ENCODE measurements at regions not wholly inside any gene's neighbourhood (a gene's known extent, or its start where the extent isn't known, plus 50 kb on each side); places are given as distances from the start of the nearest gene placed in this dataset.

GRCh38 chr12:76276499-76277151 lies 71.6 kb downstream of the BBS10 start:
- Histone ChIP-seq H3K9me1 (ENCODE audit: control insufficient read depth, extremely low read depth, insufficient read depth, low read length) (no peaks in the 10 kb centered on the region), H4K20me1 (ENCODE audit: control insufficient read depth, extremely low read depth, insufficient read depth, low read length) (no peaks in the 10 kb centered on the region), H3K79me2 (ENCODE audit: control insufficient read depth, insufficient read depth, low read length) (peaks cover 16% of the 10 kb centered on the region), H3K4me1 (ENCODE audit: control insufficient read depth, extremely low read depth, insufficient read depth, low read length) (peaks cover 30% of the 10 kb centered on the region), H2AFZ (ENCODE audit: control insufficient read depth, low read length) (no peak overlapping the region), H3K9me3 (ENCODE audit: control insufficient read depth, low read depth, low read length) (no peaks in the 10 kb centered on the region), H3K36me3 (ENCODE audit: control insufficient read depth in 2 of 2, extremely low read depth in 1 of 2, insufficient read depth in 2 of 2, low read length in 2 of 2) (peaks cover 3 to 11% of the 10 kb centered on the region in 2 experiments), H3K27ac (ENCODE audit: control insufficient read depth, insufficient read depth, low read length) (no peak overlapping the region), H3K27me3 (ENCODE audit: control insufficient read depth, extremely low read depth, insufficient read depth, low read length) (no peaks in the 10 kb centered on the region), H3K9ac (ENCODE audit: control insufficient read depth, extremely low read depth, insufficient read depth, low read length) (no peak overlapping the region), H3K4me2 (ENCODE audit: control insufficient read depth, extremely low read depth, insufficient read depth, low read depth, low read length) (no peak overlapping the region), H3K4me3 (ENCODE audit: control insufficient read depth in 2 of 3, extremely low read depth in 1 of 3, insufficient read depth in 2 of 3, low read depth in 1 of 3, low read length in 3 of 3) (no peak overlapping the region)
- no peak for TF ChIP-seq EZH2 (IDR thresholded peaks at IDR 0.05; ENCODE audit: low read length)
- TF ChIP-seq, protein P1, sequence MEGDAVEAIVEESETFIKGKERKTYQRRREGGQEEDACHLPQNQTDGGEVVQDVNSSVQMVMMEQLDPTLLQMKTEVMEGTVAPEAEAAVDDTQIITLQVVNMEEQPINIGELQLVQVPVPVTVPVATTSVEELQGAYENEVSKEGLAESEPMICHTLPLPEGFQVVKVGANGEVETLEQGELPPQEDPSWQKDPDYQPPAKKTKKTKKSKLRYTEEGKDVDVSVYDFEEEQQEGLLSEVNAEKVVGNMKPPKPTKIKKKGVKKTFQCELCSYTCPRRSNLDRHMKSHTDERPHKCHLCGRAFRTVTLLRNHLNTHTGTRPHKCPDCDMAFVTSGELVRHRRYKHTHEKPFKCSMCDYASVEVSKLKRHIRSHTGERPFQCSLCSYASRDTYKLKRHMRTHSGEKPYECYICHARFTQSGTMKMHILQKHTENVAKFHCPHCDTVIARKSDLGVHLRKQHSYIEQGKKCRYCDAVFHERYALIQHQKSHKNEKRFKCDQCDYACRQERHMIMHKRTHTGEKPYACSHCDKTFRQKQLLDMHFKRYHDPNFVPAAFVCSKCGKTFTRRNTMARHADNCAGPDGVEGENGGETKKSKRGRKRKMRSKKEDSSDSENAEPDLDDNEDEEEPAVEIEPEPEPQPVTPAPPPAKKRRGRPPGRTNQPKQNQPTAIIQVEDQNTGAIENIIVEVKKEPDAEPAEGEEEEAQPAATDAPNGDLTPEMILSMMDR (optimal IDR thresholded peaks at IDR 0.05 in 1 of 3, IDR thresholded peaks at IDR 0.05 in 1 of 3, conservative IDR thresholded peaks at IDR 0.05 in 1 of 3; ENCODE audit: extremely low read depth in 1 of 3, insufficient read depth in 2 of 3, low read length in 3 of 3) = no peak
- dilution Hi-C loops (cut with MboI; ENCODE audit: extremely low pct_ligation_motif_present, low sequenced_read_pairs) = no loop called here
- no peak for FAIRE-seq
- DNase-seq (ENCODE audit: low read depth, low spot score) = no peak

DNA sequence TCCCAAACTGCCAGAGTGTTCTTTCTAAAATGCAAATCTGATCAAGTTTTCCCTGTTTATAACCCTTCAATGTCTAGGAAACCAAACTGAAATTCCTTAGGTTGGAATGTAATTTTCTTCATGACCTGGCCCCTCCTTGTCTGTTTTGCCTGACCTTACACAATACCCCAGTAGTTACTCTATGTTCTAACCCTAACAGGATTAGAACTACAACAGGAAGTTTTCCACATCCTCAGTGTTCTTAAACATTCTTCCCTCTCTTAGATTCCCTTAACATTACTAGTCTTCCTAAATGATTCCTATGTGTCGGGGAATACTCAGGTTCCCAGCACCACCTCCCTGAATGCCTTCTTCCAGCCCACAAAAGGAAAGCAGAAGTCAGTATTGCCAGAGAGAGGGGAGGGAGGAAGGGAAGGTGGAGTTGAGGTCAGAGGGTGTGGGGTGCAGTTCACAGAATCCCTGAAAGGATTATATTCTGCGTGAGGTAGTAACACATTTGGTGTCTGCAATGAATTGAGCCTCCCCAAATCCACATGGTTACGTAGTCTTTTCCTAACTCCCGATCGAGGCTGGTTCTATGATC lies 72.6 kb downstream of the BBS10 start:
- Histone ChIP-seq H2AFZ (ENCODE audit: control insufficient read depth, low read length) (no peak overlapping the region), H3K9ac (ENCODE audit: control insufficient read depth, extremely low read depth, insufficient read depth, low read length) (no peak overlapping the region), H3K9me3 (ENCODE audit: control insufficient read depth, low read depth, low read length) (no peaks in the 10 kb centered on the region), H3K4me1 (ENCODE audit: control insufficient read depth, extremely low read depth, insufficient read depth, low read length) (peaks cover 30% of the 10 kb centered on the region), H3K27ac (ENCODE audit: control insufficient read depth, insufficient read depth, low read length) (no peak overlapping the region), H3K9me1 (ENCODE audit: control insufficient read depth, extremely low read depth, insufficient read depth, low read length) (no peaks in the 10 kb centered on the region), H3K4me3 (ENCODE audit: control insufficient read depth in 2 of 3, extremely low read depth in 1 of 3, insufficient read depth in 2 of 3, low read depth in 1 of 3, low read length in 3 of 3) (no peak overlapping the region), H3K27me3 (ENCODE audit: control insufficient read depth, extremely low read depth, insufficient read depth, low read length) (no peaks in the 10 kb centered on the region), H3K36me3 (ENCODE audit: control insufficient read depth in 2 of 2, extremely low read depth in 1 of 2, insufficient read depth in 2 of 2, low read length in 2 of 2) (peaks cover 3 to 11% of the 10 kb centered on the region in 2 experiments), H3K4me2 (ENCODE audit: control insufficient read depth, extremely low read depth, insufficient read depth, low read depth, low read length) (no peak overlapping the region), H4K20me1 (ENCODE audit: control insufficient read depth, extremely low read depth, insufficient read depth, low read length) (no peaks in the 10 kb centered on the region), H3K79me2 (ENCODE audit: control insufficient read depth, insufficient read depth, low read length) (peaks cover 16% of the 10 kb centered on the region)
- no peak for FAIRE-seq
- DNase-seq (ENCODE audit: low read depth, low spot score) = no peak
- TF ChIP-seq, protein P1 (optimal IDR thresholded peaks at IDR 0.05 in 1 of 3, IDR thresholded peaks at IDR 0.05 in 1 of 3, conservative IDR thresholded peaks at IDR 0.05 in 1 of 3; ENCODE audit: extremely low read depth in 1 of 3, insufficient read depth in 2 of 3, low read length in 3 of 3) = no peak
- TF ChIP-seq EZH2 (IDR thresholded peaks at IDR 0.05; ENCODE audit: low read length) = no peak
- dilution Hi-C loops (cut with MboI; ENCODE audit: extremely low pct_ligation_motif_present, low sequenced_read_pairs) = no loop called here
